HG02870 (cell line): ENCODE measurements at regions not wholly inside any gene's neighbourhood (a gene's known extent, or its start where the extent isn't known, plus 50 kb on each side); places are given as distances from the start of the nearest gene placed in this dataset.

Experiments used
- ATAC-seq: cut with Tn5 transposase; IDR thresholded peaks from one replicate; pipeline ENCODE4 v1.9.1; 2021; ENCODE audit warnings: mild to moderate bottlenecking, moderate library complexity; ENCODE audit not compliant: unreplicated experiment

- no peak for ATAC-seq
Measured at GRCh38 chr6:40197371-40197770, 263.1 kb upstream of the MOCS1 start.

- no peak for ATAC-seq
Measured at GRCh38 chr6:40196135-40196518, 261.9 kb upstream of the MOCS1 start.

GRCh38 chr6:40195428-40196134, 261.3 kb upstream of the MOCS1 start:
- ATAC-seq: no peak

- ATAC-seq: no peak
Measured at GRCh38 chr6:40194447-40195170, 260.3 kb upstream of the MOCS1 start.

GRCh38 chr6:40192516-40192915, 258.3 kb upstream of the MOCS1 start:
- ATAC-seq: no peak

- no peak for ATAC-seq
Measured at GRCh38 chr6:40188931-40189330, 254.7 kb upstream of the MOCS1 start.

GRCh38 chr6:40187535-40188144, 253.4 kb upstream of the MOCS1 start:
- no peak for ATAC-seq

- ATAC-seq: no peak
Measured at GRCh38 chr6:40185486-40185885, 251.2 kb upstream of the MOCS1 start.

GRCh38 chr6:40183902-40184301, 249.6 kb upstream of the MOCS1 start:
- no peak for ATAC-seq

GRCh38 chr6:40181367-40181766, 247.1 kb upstream of the MOCS1 start:
- ATAC-seq: no peak

- ATAC-seq: no peak
Measured at GRCh38 chr6:40180271-40180670, 246.0 kb upstream of the MOCS1 start.

GRCh38 chr6:40179496-40179895, 245.2 kb upstream of the MOCS1 start:
- ATAC-seq: no peak

GRCh38 chr6:40177598-40177997, 243.3 kb upstream of the MOCS1 start:
- ATAC-seq: no peak

GRCh38 chr6:40176152-40176551, 241.9 kb upstream of the MOCS1 start:
- no peak for ATAC-seq

GRCh38 chr6:40172272-40172671, 238.0 kb upstream of the MOCS1 start:
- ATAC-seq: no peak

- no peak for ATAC-seq
Measured at GRCh38 chr6:40171343-40171742, 237.1 kb upstream of the MOCS1 start.

GRCh38 chr6:40170856-40171255, 236.6 kb upstream of the MOCS1 start:
- no peak for ATAC-seq

GRCh38 chr6:40169878-40170277, 235.6 kb upstream of the MOCS1 start:
- ATAC-seq: no peak

GRCh38 chr6:40166963-40167362, 232.7 kb upstream of the MOCS1 start:
- no peak for ATAC-seq

GRCh38 chr6:40165036-40165709, 230.9 kb upstream of the MOCS1 start:
- ATAC-seq: no peak

GRCh38 chr6:40164345-40164755, 230.1 kb upstream of the MOCS1 start:
- no peak for ATAC-seq

- ATAC-seq: no peak
Measured at GRCh38 chr6:40163924-40164323, 229.7 kb upstream of the MOCS1 start.
